ENCODE measurements at regions not wholly inside any gene's neighbourhood (a gene's known extent, or its start where the extent isn't known, plus 50 kb on each side); places are given as distances from the start of the nearest gene placed in this dataset.

DNA sequence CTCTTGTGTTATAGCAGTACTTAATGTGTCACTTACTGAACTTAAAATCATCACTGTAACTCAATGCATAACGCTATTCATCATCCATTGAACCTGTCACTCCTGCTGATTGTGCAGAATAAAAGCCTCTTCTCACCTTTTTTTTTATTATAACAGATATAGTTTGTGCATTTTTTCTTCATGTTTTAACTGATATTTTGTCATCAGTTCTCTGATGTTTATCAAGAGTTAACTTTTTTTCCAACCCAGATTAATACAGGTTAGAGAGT is 100.4 kb downstream of the SLIT2 start:
- DNase-seq (no peak), ATAC-seq (no peak)
- Histone ChIP-seq H3K27ac (no peak overlapping the region), H3K9me3 (no peaks in the 10 kb centered on the region), H3K36me3 (no peaks in the 10 kb centered on the region), H3K27me3 (no peaks in the 10 kb centered on the region), H3K4me1 (no peaks in the 10 kb centered on the region), H3K4me3 (no peak overlapping the region)
- TF ChIP-seq, protein P1, sequence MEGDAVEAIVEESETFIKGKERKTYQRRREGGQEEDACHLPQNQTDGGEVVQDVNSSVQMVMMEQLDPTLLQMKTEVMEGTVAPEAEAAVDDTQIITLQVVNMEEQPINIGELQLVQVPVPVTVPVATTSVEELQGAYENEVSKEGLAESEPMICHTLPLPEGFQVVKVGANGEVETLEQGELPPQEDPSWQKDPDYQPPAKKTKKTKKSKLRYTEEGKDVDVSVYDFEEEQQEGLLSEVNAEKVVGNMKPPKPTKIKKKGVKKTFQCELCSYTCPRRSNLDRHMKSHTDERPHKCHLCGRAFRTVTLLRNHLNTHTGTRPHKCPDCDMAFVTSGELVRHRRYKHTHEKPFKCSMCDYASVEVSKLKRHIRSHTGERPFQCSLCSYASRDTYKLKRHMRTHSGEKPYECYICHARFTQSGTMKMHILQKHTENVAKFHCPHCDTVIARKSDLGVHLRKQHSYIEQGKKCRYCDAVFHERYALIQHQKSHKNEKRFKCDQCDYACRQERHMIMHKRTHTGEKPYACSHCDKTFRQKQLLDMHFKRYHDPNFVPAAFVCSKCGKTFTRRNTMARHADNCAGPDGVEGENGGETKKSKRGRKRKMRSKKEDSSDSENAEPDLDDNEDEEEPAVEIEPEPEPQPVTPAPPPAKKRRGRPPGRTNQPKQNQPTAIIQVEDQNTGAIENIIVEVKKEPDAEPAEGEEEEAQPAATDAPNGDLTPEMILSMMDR (IDR thresholded peaks at IDR 0.05) = no peak
- intact Hi-C loops (cut with DNase I) = no loop called here

DNA sequence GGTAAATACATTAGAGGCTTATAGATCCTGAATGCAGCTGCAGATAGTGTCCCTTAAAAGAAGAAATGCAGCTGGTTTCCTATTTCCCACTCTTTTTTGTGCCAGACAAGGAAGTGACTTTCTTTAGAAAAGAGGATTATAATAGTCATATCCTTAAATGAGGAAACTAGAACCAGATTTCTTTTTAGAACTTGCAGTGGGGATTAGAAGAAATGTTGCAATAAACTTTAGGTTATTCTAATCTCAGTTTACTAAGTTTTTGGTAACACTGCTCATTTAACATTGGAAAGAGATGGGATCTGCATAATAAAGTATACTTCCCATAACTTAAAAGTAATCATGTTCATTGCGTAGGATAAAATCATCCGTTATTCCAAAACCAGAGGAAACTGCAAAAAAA is 101.9 kb downstream of the SLIT2 start:
- TF ChIP-seq, protein P1 (IDR thresholded peaks at IDR 0.05) = no peak
- Histone ChIP-seq H3K4me3 (no peak overlapping the region), H3K4me1 (no peaks in the 10 kb centered on the region), H3K27me3 (no peaks in the 10 kb centered on the region), H3K27ac (no peak overlapping the region), H3K36me3 (no peaks in the 10 kb centered on the region), H3K9me3 (no peaks in the 10 kb centered on the region)
- intact Hi-C loops (cut with DNase I) = no loop called here
- no peak for ATAC-seq
- no peak for DNase-seq

DNA sequence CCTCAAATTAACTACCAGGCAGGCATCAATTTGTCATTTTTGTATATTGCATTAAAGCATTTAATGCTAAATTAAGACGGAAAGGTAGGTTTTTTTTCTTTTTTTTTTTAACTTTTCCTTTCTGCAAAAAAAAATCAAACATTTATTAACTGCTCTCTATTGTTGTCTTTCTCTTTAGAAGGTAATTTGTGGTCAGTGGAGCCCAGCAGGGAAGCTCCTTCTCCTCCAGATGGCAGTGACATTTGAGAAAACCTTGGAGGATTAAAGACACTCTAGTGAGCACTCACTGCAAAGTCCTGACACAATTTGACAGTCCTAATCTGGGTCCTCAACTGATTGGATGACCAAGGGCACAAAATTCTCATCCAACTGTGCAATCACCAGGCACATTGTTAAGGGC is 102.4 kb downstream of the SLIT2 start:
- no peak for DNase-seq
- intact Hi-C loops (cut with DNase I) = no loop called here
- TF ChIP-seq, protein P1 (IDR thresholded peaks at IDR 0.05) = no peak
- no peak overlapping the region for H3K4me3 ChIP-seq
- no peaks in the 10 kb centered on the region for H3K27me3 ChIP-seq
- no peak overlapping the region for H3K27ac ChIP-seq
- no peaks in the 10 kb centered on the region for H3K36me3 ChIP-seq
- no peak for ATAC-seq
- no peaks in the 10 kb centered on the region for H3K4me1 ChIP-seq
- H3K9me3 ChIP-seq = no peaks in the 10 kb centered on the region

DNA sequence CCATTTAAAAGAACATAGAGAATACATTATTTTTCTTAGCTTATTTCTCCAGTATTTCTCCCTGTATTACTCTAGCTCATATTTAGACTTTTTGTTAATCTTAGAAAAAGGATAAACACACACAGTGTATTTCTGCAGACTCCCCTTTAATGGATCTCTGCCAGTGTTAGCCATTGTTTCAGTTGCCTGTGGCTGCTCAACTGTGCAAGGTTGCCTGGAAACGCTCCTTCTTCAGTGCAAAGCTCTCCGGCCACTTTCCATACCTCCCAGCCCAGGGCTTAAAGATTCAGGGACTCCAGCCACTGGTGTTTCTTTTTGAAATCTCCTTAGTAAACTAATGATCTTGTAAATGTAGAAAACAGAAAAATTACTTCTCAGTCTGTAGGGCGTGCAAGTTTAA is 104.9 kb downstream of the SLIT2 start:
- Histone ChIP-seq H3K27ac (no peak overlapping the region), H3K27me3 (no peaks in the 10 kb centered on the region), H3K9me3 (no peaks in the 10 kb centered on the region), H3K36me3 (no peaks in the 10 kb centered on the region), H3K4me1 (no peaks in the 10 kb centered on the region), H3K4me3 (no peak overlapping the region)
- intact Hi-C loops (cut with DNase I) = no loop called here
- TF ChIP-seq, protein P1 (IDR thresholded peaks at IDR 0.05) = no peak
- DNase-seq = no peak
- no peak for ATAC-seq

DNA sequence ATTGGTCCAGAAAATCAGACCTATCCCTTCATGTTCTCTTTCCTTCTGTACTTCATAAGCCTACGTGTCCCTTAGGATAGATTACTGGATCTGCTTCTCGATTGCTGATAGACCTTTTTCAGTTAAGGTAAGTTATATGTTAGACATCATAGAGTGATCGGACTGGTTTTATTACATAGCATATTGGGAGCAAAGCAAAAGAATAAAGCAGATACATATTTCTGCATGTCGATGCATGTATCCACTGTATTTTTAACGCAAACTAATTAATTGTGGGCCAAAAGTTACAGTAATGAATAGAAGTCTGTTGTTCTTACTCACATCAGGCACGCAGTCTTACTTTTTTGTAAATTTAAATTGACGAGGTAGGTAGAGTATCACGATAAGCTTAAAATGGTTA is 106.4 kb downstream of the SLIT2 start:
- no peaks in the 10 kb centered on the region for H3K27me3 ChIP-seq
- no peaks in the 10 kb centered on the region for H3K4me1 ChIP-seq
- intact Hi-C loops (cut with DNase I) = no loop called here
- no peak overlapping the region for H3K27ac ChIP-seq
- H3K36me3 ChIP-seq = no peaks in the 10 kb centered on the region
- ATAC-seq (no peak), DNase-seq (no peak)
- no peaks in the 10 kb centered on the region for H3K9me3 ChIP-seq
- H3K4me3 ChIP-seq = no peak overlapping the region
- TF ChIP-seq, protein P1 (IDR thresholded peaks at IDR 0.05) = no peak

All from left lung (tissue), 4 donors.